ENCODE measurements at regions not wholly inside any gene's neighbourhood (a gene's known extent, or its start where the extent isn't known, plus 50 kb on each side); places are given as distances from the start of the nearest gene placed in this dataset.

DNA sequence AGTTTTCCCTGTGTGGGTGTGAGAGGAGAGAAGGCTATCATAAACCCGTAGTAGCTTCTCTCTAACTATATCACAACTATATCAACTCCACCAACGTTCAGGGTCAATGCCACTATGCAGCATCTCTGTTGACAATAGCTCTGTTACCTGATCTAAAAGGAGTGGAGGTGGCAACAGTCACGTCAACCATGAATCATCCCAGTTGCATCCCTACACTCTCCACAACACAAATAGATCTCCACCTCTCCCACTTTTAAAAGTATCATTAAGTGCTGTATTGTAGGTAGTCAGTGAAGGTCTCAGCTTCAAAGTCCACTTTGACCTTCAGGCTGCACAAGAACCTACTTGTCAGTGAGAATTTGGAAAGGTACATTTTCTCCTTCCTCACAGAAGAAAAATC lies 600.5 kb upstream of the GRIA3 start:
- Mint-ChIP-seq H3K9me3 (ENCODE audit: unreplicated experiment) (peaks cover 15% of the 10 kb centered on the region), H3K27ac (ENCODE audit: unreplicated experiment) (no peak overlapping the region), H3K36me3 (ENCODE audit: insufficient read depth, unreplicated experiment) (no peaks in the 10 kb centered on the region), H3K4me1 (ENCODE audit: low read depth, unreplicated experiment) (no peaks in the 10 kb centered on the region), H3K27me3 (ENCODE audit: insufficient read depth, unreplicated experiment) (no peaks in the 10 kb centered on the region), H3K4me3 (ENCODE audit: unreplicated experiment) (no peak overlapping the region)
- Histone ChIP-seq H3K4me3 (ENCODE audit: low read depth, low read length) (no peak overlapping the region), H3K36me3 (ENCODE audit: control insufficient read depth, insufficient read depth, low read length) (no peaks in the 10 kb centered on the region), H3K4me1 (no peaks in the 10 kb centered on the region), H3K27me3 (replicated peaks; ENCODE audit: control insufficient read depth, insufficient read depth, low read length) (no peaks in the 10 kb centered on the region), H3K9me3 (no peaks in the 10 kb centered on the region)
- no TSS peak for BruUV-seq (replicated peaks)
- ChIA-PET CTCF (no interaction called here), POLR2A (no interaction called here)
- intact Hi-C loops (cut with micrococcal nuclease; ENCODE audit: unreplicated experiment): no loop called here
- DNase-seq: no peak
- TF ChIP-seq, protein P1, sequence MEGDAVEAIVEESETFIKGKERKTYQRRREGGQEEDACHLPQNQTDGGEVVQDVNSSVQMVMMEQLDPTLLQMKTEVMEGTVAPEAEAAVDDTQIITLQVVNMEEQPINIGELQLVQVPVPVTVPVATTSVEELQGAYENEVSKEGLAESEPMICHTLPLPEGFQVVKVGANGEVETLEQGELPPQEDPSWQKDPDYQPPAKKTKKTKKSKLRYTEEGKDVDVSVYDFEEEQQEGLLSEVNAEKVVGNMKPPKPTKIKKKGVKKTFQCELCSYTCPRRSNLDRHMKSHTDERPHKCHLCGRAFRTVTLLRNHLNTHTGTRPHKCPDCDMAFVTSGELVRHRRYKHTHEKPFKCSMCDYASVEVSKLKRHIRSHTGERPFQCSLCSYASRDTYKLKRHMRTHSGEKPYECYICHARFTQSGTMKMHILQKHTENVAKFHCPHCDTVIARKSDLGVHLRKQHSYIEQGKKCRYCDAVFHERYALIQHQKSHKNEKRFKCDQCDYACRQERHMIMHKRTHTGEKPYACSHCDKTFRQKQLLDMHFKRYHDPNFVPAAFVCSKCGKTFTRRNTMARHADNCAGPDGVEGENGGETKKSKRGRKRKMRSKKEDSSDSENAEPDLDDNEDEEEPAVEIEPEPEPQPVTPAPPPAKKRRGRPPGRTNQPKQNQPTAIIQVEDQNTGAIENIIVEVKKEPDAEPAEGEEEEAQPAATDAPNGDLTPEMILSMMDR (IDR thresholded peaks at IDR 0.05; ENCODE audit: insufficient read depth in 1 of 2, low read depth in 1 of 2, low read length in 1 of 2, severe bottlenecking in 1 of 2, unreplicated experiment in 1 of 2): no peak

DNA sequence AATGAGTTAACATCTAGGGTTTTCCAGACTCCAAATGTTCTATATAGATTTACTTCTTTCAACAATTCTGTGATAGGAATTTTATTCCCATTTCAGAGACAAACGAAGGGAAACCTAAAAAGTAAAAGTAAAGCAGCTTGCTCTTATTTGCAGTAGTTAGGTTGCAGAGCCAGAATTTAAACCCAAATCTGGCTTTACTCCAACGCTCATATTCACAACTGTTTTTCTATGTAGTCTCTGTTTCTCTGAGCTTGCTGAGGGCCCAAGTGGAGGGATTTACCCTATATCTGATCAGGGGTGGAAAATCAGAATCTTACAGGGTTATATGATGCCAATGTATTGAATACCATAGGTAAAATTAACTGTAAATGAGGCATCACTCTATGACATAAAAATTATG lies 599.1 kb upstream of the GRIA3 start:
- Histone ChIP-seq H3K9me3 (no peaks in the 10 kb centered on the region), H3K36me3 (ENCODE audit: control insufficient read depth, insufficient read depth, low read length) (no peaks in the 10 kb centered on the region), H3K27me3 (replicated peaks; ENCODE audit: control insufficient read depth, insufficient read depth, low read length) (no peaks in the 10 kb centered on the region), H3K4me3 (ENCODE audit: low read depth, low read length) (no peak overlapping the region), H3K4me1 (no peaks in the 10 kb centered on the region)
- peaks cover 10% of the 10 kb centered on the region for H3K9me3 Mint-ChIP-seq (ENCODE audit: unreplicated experiment)
- no peaks in the 10 kb centered on the region for H3K4me1 Mint-ChIP-seq (ENCODE audit: low read depth, unreplicated experiment)
- intact Hi-C loops (cut with micrococcal nuclease; ENCODE audit: unreplicated experiment): no loop called here
- no peak overlapping the region for H3K4me3 Mint-ChIP-seq (ENCODE audit: unreplicated experiment)
- no peak for DNase-seq
- CTCF ChIA-PET: no interaction called here
- no peak overlapping the region for H3K27ac Mint-ChIP-seq (ENCODE audit: unreplicated experiment)
- TF ChIP-seq, protein P1 (IDR thresholded peaks at IDR 0.05; ENCODE audit: insufficient read depth in 1 of 2, low read depth in 1 of 2, low read length in 1 of 2, severe bottlenecking in 1 of 2, unreplicated experiment in 1 of 2): no peak
- no peaks in the 10 kb centered on the region for H3K36me3 Mint-ChIP-seq (ENCODE audit: insufficient read depth, unreplicated experiment)
- BruUV-seq (replicated peaks): no TSS peak
- POLR2A ChIA-PET: no interaction called here
- H3K27me3 Mint-ChIP-seq (ENCODE audit: insufficient read depth, unreplicated experiment): no peaks in the 10 kb centered on the region

DNA sequence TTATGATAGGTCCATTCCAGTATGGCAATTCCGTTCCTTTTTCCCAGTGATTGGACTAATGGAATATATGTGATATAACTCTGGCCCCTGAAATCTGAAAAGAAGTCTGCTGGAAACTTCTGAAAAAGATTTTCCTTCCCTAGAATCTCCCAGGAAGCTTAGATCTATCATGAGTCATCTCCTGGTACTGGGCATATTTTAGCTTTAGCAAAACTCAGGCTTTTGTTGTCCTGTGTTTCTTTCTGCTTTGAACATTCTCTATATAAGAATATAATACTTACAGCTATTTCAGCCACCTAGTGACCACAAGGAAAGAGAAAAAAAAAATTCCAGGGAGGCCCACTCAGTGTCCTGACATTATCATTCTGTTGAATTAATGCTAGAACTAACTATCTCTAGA lies 597.2 kb upstream of the GRIA3 start:
- POLR2A ChIA-PET: no interaction called here
- H3K4me3 Mint-ChIP-seq (ENCODE audit: unreplicated experiment): no peak overlapping the region
- H3K9me3 Mint-ChIP-seq (ENCODE audit: unreplicated experiment): no peaks in the 10 kb centered on the region
- H3K27me3 Mint-ChIP-seq (ENCODE audit: insufficient read depth, unreplicated experiment): no peaks in the 10 kb centered on the region
- no TSS peak for BruUV-seq (replicated peaks)
- Histone ChIP-seq H3K4me3 (ENCODE audit: low read depth, low read length) (no peak overlapping the region), H3K27me3 (replicated peaks; ENCODE audit: control insufficient read depth, insufficient read depth, low read length) (no peaks in the 10 kb centered on the region), H3K4me1 (no peaks in the 10 kb centered on the region), H3K36me3 (ENCODE audit: control insufficient read depth, insufficient read depth, low read length) (no peaks in the 10 kb centered on the region), H3K9me3 (no peaks in the 10 kb centered on the region)
- intact Hi-C loops (cut with micrococcal nuclease; ENCODE audit: unreplicated experiment): no loop called here
- TF ChIP-seq, protein P1 (IDR thresholded peaks at IDR 0.05; ENCODE audit: insufficient read depth in 1 of 2, low read depth in 1 of 2, low read length in 1 of 2, severe bottlenecking in 1 of 2, unreplicated experiment in 1 of 2): no peak
- H3K36me3 Mint-ChIP-seq (ENCODE audit: insufficient read depth, unreplicated experiment): no peaks in the 10 kb centered on the region
- no peak overlapping the region for H3K27ac Mint-ChIP-seq (ENCODE audit: unreplicated experiment)
- H3K4me1 Mint-ChIP-seq (ENCODE audit: low read depth, unreplicated experiment): no peaks in the 10 kb centered on the region
- no peak for DNase-seq
- CTCF ChIA-PET: no interaction called here

Data from Caco-2 (cell line).